Dedifferentiated amniotic fluid mesenchymal stem cell (primary cell): ENCODE measurements at regions not wholly inside any gene's neighbourhood (a gene's known extent, or its start where the extent isn't known, plus 50 kb on each side); places are given as distances from the start of the nearest gene placed in this dataset.
"Not testable (repeated sequence)": the region's sequence is repeated elsewhere in the genome, so short reads cannot be mapped to it uniquely, and the experiment has no call there.

Source experiments
- DNase-seq: peaks from one replicate; pipeline ENCODE4 v3.0.0-alpha.2; 2016; ENCODE audit errors: extremely low spot score

DNA sequence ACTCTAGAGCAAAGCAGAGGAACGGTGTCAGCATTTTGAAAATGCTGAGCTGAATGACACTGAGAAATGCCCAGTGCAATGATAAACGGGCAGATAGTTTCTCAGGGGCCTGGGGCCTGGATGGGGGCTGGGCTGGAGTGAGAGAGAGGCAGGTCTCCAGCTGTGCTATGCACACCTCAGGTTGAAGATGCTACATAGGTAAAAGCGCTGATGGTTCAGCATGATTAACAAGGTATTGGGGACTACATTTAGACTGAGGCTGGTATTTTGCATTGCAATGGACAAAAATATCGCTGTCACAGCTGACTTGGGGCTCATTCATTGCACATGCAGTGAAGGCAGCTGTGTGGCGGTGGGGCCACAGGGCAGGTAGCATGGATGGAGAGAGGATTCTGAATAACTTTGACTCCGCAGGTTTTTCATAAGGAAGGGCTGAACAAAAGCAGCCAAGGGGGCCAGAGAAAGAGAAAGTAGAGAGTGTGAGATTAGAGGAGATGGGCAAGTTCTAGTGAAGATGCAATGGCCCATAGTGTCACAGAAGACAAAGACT lies 290.8 kb upstream of the ZNF32 start:
- DNase-seq, result no peak

DNA sequence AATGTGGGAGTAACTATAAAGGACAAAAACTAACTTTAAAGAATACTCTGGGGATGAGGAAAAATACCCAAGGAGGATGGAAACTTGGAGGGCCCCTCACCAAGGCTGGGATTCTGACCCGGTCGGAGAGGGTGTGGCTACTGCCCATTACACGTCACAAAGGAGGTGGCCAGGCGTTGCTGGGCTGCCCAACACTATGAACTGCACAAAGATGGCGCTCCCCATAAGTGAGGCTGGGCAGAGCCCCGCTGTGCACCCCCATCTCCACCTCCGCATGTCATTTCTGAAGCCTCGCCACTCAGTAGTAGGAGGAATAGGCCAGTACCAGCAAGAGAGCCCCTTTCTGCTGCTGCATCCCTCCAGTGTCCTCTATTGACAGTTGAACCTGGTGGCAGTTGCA lies 290.1 kb upstream of the ZNF32 start:
- DNase-seq, result no peak

DNA sequence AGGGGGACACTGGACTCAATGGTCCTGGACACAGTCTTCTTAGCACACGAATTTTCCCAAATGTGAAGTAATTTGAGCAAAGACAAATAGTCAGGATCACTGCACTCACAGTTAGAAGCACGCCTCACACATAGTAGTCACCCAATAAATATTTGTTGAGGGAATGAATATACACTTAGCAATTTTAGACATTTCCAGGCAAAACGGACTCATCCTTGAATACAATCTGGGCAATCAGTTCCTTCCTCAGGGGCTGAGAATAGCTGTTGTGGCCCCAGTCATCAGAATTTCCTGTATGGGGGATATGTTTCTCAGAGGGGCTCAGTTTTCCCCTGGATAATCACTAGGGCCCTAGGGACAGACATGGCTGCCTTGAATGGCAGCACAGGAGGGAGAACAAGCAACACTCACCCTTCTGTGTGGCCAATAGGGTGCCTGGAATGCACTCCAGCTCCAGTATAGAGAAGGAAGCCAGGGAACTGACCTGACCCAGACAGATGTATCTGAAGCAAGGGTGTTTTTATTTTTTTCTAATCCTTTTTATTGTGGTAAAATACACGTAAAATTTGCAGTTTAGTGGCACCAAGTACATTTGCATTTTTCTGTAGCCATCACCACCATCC lies 282.7 kb upstream of the ZNF32 start:
- peak; percentile 31 for DNase-seq

DNA sequence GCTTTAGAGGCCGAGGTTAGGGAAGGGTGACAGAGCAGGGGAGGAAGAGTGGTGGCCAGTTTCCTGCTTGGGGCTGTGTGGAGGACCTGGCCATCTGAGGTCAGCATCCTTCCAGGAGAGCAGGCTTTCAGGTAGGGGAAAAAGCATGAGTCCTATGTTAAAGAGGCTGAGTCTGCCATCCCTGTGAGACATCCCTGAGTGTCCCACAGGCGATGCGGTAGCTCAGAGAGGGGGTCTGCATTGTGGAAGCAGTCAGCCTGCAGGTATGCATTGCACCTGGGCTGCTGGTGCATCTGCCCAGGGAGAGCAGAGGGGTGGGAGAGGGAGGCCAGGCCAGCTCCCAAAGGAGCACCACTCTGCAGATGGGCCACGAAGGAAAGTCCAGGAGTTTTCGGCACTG lies 282.1 kb upstream of the ZNF32 start:
- DNase-seq, result no peak

DNA sequence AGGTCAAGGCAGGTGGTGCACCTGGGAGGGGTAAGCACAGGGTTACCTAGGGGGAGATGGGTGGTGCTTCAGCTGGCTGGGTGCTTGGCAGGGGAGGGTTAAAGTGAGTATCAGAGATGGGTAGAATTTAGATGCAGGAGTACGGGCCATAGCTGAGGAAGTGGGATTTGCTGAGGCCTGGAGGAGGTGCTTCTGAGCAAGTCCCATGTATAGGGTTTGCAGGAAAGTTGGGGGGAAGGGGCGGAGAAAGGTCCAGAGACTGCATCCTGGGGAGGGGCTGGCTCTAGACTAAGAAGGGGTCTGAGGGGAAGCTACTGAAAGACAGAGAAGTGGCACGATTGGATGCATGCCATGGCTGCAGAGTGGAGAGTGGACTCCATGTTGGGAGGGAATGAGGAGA lies 281.6 kb upstream of the ZNF32 start:
- DNase-seq, result no peak

DNA sequence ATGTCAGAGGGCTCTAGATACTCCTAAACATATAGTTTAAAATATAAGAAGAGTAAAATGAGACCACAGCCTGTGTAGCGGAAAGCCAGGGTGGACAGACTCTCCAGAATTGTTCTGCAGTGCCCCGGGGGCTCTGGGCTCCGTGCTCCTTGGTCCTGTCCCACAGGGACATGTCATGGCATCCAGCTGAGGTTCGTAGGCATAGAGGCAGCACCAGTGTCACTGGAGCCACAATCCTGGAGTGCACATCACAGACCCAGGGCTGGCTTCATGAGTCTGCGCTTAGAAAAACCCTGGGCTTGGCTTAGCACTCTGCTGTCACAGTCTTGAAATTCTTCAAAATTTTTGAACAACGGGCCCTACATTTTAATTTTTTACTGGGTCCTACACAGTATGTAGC lies 280.4 kb upstream of the ZNF32 start:
- DNase-seq, result no peak

DNA sequence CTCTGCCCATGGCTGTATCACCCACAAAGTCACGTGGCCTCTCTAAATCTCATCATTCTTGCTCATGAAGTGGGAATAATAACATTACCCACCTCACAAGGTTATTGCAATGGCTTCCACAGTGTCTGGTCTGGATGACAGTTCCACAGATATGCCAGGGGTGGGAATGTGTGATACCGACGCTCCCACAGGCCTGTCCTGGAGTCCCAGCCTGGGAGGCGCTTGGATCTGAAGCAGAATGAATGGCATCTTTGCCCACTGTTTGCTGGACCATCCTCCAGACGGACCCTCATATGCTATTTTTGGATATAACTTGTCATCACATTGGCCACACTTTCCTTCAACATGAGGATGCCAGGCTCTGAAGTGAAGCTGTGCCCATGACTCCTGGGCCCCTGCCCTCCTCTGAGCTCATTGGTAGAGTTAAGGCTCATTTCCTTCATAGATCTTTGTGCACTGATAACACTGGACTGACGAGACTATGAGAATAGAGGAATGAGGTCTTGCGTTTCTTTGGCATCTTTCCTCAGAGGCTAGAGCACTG lies 279.8 kb upstream of the ZNF32 start:
- no peak for DNase-seq

DNA sequence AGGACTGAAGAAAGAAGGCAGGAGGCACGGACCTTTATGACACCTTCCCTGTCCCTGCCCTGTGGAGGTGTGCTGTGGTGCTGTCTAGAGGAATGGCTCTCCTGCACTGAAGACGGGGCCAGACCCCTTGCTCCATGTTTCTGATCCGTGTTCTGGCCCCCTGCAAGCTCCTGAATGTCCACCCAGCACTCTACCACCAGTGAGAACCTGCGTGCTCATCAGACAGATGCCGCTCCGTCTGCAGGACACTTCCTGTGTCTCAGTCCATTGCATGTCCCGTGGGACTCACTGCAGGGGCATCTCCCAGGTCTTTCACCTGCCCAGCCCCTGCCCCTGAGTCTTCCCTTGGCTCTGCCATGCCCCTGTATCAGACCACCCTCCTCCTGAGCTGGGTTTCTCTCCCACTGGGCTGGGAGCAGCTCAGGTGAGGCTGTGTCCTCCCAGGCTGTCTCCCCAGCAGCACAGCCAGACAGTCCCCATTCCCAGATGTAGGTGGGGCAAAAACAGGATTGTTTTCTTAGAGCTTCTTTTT lies 278.3 kb upstream of the ZNF32 start:
- no peak for DNase-seq

DNA sequence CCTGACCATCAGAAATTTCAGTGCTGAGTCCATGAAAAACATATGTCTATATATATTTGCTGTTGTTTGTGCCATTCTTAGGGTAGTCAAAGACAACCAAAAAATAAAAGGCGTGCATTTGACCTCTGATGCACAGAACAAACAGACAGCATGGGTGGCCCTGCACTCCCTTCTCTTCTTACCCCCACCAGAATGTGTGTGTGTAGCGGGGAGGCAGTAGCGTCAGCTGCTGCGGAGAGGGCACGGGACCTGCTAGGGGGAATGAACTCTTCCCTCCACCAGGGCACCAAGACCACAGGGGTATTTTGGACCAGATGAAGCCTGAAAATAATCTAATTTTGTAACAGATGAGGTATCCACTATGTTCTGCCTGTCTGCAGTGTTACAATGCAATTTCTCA lies 277.7 kb upstream of the ZNF32 start:
- DNase-seq, result no peak

DNA sequence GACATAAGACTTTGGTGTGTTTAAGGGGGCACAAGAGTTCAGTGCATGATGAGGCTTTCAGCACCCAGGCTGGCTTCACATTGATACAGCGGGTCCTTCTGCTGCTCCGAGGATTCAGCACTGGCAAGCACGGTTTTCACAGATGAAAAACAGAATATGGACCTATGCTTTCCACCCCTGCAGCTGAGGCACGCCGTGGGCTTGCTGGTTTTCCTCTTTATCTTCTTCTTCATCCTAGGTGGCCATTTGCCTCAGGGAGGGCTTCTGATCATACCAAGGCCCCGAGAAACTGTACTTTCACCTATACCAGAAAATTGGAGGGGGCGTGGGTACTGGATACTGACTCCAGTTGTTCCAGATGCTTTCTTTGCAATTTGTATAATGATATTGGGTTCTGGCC lies 277.1 kb upstream of the ZNF32 start:
- no peak for DNase-seq

DNA sequence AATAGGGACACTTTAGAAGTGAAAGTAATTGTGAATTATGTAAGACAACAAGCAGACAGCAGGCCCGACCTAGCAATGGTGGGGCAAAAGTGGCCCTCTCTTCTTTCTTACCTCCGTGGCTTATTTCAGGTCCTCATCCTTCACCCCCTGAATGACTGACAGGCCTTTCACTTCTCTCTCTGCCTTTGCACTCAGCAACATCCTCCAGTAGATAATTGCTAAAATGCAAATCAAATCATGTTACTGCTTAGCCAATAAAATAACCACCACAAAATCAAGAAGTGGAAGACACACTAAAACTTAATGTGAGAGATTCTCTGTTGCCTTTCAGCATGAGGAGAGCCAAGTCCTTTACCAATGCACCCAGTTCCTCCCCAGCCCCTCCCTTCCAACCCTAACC lies 274.6 kb upstream of the ZNF32 start:
- no peak for DNase-seq

DNA sequence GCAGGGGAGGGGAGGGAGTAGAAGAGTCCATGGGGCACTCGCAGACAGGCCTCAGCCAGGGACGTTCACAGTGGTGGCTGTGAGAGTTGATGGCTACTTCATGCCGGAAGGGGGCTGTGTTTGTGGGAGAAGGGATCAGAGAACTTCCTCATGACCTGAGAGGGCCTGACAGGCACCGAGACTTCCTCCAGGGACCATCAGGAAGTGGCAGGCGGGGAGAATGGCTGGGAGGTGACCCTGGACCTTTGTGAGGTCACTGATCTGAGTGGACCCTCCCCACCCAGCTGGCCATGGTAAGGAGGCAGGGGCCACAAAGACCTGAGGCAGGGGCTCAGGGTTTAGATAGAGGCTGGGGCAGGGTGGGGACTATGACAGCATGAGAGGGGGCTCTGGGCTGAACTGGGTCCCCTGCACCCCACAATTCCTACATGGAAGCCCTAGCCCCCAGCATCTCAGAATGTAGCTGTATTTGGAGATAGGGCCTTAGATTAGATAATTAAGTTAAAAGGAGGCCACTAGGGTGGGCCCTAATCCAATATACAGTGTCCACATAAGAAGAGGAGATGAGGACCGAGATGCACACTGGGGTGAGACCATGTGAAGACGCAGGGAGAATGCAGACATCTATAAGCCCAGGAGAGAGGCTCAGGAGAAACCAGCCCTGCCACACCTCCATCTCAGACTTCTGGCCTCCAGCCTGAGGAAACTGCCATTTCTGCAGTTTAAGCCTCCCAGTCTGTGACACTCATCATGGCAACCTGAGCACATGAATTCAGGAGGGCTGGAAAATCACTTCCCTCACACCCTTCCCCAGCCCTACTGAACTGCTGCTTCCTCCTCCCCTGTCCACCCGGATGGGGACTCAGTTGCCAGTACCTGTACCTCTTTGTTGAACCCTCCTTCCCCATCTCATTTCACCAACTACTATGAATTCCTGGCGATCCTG lies 273.9 kb upstream of the ZNF32 start:
- DNase-seq, result no peak

DNA sequence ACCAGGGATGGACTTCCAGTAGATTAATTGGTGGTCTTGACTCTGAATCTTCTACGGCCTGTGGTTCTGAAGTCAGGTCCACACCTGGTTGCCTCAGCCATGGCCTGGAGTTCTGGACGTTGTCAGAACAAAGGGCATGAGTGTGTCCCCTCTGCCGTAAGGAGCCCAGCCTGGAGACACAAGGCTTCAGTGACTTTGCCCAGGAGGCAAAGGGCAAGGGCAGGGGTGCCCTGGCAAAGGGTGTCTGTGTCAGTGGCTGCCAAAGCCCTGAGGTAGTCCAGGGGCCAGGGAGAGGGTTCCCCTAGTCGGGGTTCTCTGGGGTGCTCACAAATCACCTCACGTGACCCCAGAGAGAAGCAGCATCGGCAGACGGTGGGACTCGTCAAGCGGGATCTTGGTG lies 273.2 kb upstream of the ZNF32 start:
- DNase-seq, result no peak

DNA sequence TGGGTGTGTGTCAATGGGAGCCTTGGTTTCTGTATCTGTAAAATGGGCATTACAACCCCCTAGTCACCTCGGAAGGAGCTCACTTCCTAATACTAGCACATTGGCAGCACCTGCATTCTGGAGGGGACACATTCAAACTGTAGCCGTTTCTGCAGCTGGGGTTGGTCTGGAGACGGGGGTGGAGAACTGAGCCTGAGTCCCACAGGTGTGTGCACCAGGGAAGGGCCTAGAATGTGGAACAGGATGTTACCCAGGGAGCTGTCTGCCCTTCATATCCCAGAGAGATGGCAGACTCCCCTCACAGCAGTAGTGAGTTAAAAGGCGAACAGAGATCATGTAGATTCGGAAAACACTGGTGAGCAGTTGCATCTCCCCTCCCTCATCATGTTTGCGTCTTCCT lies 272.8 kb upstream of the ZNF32 start:
- no peak for DNase-seq

DNA sequence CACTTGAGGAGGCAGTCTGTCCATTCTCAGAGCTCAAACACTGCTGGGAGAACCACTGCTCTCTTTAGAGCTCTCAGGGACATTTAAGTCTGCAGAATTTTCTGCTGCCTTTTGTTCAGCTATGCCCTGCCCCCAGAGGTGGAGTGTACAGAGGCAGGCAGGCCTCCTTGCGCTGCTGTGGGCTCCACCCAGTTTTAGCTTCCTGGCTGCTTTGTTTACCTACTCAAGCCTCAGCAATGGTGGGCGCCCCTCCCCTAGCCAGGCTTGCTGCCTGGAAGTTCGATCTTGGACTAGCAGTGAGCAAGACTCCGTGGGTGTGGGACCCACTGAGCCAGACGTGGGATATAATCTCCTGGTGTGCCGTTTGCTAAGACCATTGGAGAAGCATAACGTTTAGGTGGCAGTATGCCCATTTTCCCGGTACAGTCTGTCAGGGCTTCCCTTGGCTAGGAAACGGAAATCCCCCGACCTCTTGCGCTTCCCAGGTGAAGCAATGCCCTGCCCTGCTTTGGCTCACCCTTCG lies 271.6 kb upstream of the ZNF32 start:
- not testable (repeated sequence) for DNase-seq

DNA sequence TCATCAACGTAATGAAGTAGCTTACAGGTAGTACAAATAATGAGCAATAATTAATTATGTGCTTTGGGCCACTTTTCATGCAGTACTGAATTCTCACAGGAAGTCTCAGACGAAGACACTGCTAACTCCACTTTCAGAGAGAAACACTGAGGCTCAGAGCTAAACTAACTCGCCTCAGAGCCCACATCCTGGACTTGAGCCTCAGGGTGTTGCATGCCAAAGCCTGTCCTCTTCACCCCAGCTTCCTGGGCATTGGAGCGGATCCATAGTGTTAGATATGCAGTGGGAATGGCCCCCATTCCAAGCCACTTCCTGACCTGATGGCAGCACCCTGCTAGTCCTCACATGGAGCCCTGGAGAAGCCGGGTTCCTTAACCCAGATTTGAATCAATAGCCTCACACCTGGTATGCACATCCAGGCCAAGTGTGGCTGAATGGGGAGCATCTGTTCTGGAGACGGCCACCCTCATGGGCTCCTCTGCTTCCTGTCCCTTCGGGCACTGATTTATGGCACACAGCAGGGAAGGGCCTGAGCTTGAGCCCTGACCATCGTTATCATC lies 265.1 kb upstream of the ZNF32 start:
- DNase-seq, result no peak

DNA sequence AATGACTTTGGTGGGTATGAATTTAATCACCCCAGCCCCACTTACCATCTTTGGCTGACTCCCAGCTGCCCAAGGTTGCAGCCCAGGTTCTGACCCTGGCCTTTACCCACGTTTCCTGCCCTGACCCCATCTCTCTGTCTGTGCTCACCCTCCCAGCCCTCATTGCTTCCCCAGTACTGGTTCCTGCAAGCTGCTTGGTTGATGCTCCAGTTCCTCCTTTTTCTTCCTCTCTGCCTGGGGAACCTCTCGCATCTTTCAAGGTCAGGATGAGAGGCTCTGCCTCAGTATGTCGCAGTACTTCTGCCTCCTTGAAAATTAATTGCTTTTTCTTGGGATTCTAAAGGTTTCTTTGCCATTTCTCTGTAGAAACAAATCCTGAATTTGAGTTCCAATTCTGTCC lies 263.8 kb upstream of the ZNF32 start:
- DNase-seq, result no peak

DNA sequence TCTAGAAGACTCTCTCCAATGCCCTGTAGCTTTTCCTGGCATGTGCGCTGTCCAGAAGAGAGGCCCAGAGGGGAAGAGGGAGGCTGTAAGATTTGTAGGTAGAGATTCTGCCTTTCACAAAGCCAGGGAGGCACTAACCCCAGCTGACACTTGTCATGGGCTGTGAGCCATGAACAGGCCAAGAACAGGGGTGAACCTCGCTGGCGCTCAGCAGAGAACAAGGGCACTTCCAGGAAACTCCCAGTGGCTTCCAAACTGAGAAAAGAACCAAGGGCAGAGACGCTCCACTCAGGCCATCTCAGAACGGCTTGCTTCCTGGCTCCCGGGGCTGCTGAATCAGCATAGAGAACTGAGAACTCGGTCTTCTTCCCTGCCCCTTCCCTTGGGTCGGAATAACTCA lies 257.8 kb upstream of the ZNF32 start:
- no peak for DNase-seq

DNA sequence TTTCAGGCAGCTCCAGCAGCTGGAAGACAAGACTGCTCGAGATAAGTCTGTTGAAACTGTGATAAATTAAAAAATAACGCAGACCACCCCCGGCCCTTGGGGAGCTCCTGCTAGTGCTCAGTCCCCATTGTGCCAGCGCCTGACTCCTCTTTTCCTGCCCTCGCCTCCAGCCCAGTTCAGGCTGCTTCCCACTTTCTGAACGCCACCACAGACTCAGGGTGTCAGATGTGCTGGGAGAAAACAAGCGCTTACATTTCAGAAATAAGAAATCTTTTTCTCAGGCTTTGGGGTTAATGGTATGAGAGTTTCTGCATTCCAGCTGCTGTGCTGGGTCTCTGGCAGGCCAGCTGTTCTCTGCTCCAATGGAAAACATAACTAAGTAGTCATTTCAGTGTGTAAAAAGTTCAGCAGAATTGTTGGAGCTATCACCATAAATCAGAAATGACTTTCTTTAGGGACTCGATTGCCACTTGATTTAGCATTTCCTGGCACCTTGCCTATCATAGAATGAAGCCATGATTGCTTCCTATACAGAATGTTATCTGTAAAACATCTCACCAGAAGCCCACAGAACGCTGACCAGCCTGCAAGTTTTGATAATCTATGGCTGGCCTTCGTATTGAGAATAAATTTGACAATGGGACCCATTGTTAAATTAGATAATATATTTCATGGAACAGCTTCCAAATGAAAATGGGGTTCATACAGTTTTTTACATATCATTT lies 257.0 kb upstream of the ZNF32 start:
- DNase-seq, result no peak

DNA sequence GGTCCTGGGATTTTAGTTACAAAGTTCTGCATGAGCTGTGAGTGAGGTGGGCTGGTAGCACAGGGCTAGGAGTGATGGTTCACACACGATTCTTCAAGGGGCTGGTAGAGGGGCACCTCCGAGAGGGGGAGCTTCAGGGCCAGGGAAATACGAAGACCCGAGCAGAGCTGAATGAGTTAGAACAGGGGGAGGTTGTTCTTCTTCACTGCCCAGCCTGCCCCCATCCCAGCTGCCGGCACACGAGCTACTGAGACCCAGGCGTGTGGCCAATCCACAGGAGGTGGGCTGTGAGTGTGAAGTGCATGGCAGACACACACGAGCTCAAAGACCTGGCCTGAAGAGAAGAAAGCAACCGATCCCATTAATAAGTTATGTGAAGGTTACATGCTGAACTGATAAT lies 256.2 kb upstream of the ZNF32 start:
- no peak for DNase-seq

DNA sequence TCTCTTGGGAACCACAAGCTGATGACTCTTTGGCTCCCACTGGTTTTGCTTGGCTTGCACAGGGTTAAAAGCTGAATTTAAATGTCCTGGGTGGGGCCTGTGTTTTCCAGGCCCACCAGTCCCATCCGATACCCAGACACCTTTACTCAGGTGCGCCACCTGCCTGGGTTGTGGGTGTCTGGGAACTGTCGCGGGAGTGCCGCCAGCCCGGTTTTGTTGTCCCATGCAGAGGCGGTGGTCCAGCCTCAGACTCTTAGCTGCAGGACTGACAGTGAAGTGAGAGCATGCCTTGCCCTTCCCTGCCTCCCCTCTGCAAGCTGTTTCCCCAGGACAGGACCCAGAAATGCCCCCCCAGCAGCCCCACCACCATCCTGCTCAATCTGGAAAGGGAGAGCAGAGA lies 255.6 kb upstream of the ZNF32 start:
- DNase-seq, result no peak
